Skeletal muscle tissue (tissue), 3 donors: ENCODE measurements at regions not wholly inside any gene's neighbourhood (a gene's known extent, or its start where the extent isn't known, plus 50 kb on each side); places are given as distances from the start of the nearest gene placed in this dataset.

Experiments used
- H3K27ac ChIP-seq: one replicate; pipeline ENCODE4 v1.7.0; 2013; ENCODE audit warnings: mild to moderate bottlenecking, low read depth, low read length, inconsistent platforms
- H3K27me3 ChIP-seq, 3 donors: one replicate each; pipeline ENCODE4 v1.7.0; 2013; ENCODE audit warnings: low read length in 3 of 3; ENCODE audit not compliant: control insufficient read depth in 3 of 3, insufficient read depth in 3 of 3
- H3K36me3 ChIP-seq, 3 donors: one replicate each; pipeline ENCODE4 v1.7.0; 2013; ENCODE audit warnings: low read length in 3 of 3; ENCODE audit not compliant: control insufficient read depth in 3 of 3, insufficient read depth in 3 of 3
- H3K4me1 ChIP-seq, 3 donors: one replicate each; pipeline ENCODE4 v1.7.0; 2013; ENCODE audit warnings: low read length in 3 of 3, mild to moderate bottlenecking in 3 of 3; ENCODE audit not compliant: control insufficient read depth in 3 of 3, insufficient read depth in 3 of 3
- H3K4me3 ChIP-seq, 3 donors: one replicate each; pipeline ENCODE4 v1.7.0; 2013; ENCODE audit warnings: low read length in 3 of 3
- H3K9ac ChIP-seq, 3 donors: one replicate each; pipeline ENCODE4 v1.7.0; 2013; ENCODE audit warnings: low read length in 3 of 3, mild to moderate bottlenecking in 3 of 3, moderate library complexity in 2 of 3, low read depth in 1 of 3
- H3K9me3 ChIP-seq, 3 donors: one replicate each; pipeline ENCODE4 v1.7.0; 2013; ENCODE audit warnings: low read length in 3 of 3; ENCODE audit not compliant: control insufficient read depth in 3 of 3
- donor health status: Osteomylitis.

DNA sequence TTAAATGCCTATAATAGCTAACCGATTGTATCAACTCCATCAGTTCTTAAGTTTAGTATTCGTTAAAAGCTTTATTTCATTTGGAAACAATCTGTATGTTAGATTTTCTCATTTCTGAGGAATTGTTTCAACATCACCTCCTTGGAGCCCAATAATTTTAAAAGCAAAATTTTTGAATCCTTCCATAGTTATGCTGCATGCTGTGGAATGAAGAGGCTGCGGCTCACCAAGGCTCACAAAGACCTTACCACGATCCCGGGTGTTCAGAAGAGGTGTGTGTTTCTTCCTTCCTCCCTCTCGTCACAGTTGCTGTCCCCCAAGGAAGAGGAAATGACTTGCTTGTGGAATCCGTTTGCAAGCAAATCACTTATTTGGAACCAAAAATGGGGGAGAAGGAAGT lies 143.8 kb downstream of the FGF1 start:
- Histone ChIP-seq H3K27me3 (peaks cover 0 to 3% (median 0%) of the 10 kb centered on the region in 3 donors), H3K36me3 (no peaks in the 10 kb centered on the region), H3K27ac (no peak overlapping the region), H3K4me1 (peaks cover 0 to 12% (median 4%) of the 10 kb centered on the region in 3 donors), H3K9me3 (no peaks in the 10 kb centered on the region), H3K4me3 (no peak overlapping the region), H3K9ac (no peak overlapping the region)

DNA sequence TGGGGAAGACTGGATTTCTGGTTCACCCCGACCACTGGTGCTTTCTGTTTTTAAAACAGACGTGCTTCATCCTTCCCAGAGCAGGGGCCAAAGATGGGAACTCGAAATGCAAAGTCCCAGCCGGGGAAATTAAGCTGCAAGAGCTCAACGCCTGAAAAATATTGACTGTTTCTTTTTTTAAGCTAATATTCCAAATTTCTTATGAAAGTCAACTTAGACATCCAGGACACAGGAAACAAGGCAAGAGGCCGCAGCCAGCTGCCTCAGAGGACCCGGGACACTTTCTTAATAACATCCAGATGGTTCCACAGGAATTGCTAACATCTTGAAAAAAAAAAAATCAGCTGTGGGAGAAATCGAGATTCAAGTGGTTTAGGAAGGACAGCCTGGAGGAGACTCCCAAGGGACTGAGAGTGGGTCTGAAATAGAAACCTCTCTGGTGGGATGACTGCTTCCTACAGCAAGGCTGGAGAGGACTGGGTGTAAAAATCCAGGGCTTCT lies 144.9 kb downstream of the FGF1 start:
- no peak overlapping the region for H3K9ac ChIP-seq
- no peaks in the 10 kb centered on the region for H3K9me3 ChIP-seq
- H3K4me1 ChIP-seq, result peaks cover 0 to 12% (median 4%) of the 10 kb centered on the region in 3 donors
- no peaks in the 10 kb centered on the region for H3K36me3 ChIP-seq
- peak overlapping the region; percentile 64 for H3K27ac ChIP-seq
- H3K4me3 ChIP-seq, result no peak overlapping the region
- peaks cover 0 to 3% (median 0%) of the 10 kb centered on the region in 3 donors for H3K27me3 ChIP-seq

DNA sequence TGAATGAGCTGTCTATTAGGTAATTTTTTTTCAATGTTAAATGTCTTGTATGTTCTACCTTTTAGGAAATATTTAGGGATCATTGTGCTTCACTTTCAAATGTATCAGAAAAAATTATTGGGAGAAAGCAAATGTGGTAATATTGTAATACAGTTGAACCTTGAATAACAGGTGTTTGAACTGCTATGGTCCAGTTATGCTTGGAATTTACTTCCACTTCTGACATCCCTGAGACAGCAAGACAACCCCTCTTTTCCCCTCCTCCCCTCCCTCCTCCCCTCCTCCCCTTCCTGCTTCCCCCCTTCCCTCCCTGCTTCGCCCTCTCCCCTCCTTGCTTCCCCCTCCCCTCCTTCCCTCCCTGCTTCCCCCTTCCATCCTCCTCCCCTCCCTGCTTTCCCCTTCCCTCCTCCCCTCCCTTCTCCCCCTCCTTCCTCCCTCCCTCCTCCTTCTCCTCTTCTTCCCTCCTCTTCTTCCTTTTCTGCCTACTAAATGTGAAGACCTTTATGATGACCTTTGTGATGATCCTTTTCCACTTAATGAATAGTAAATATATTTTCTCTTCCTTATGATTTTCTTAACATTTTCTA lies 146.6 kb downstream of the FGF1 start:
- Histone ChIP-seq H3K27me3 (peaks cover 0 to 1% (median 0%) of the 10 kb centered on the region in 3 donors), H3K4me3 (no peak overlapping the region), H3K27ac (no peak overlapping the region), H3K9me3 (peaks cover 0 to 4% (median 0%) of the 10 kb centered on the region in 3 donors), H3K9ac (no peak overlapping the region), H3K36me3 (no peaks in the 10 kb centered on the region), H3K4me1 (peaks cover 0 to 12% (median 4%) of the 10 kb centered on the region in 3 donors)

DNA sequence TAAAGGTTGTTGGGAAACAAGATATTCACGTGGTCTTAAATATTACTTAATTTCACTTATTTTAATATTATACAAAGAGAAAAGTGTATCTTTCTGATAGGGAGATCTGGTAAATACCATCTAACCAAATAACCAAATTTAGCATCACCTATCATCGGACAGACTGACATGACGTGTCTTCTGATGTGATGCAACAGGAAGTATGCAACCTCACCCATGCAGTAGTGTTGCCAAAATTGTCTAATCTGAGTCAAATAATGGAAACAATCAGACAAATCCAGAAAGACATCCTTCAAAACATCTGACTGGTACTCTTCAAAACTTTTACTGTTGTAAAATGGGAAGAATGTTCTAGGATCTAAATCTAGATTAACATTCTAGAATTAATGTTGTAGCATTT lies 148.0 kb downstream of the FGF1 start:
- Histone ChIP-seq H3K4me3 (no peak overlapping the region), H3K27me3 (no peaks in the 10 kb centered on the region), H3K9me3 (peaks cover 0 to 4% (median 0%) of the 10 kb centered on the region in 3 donors), H3K27ac (no peak overlapping the region), H3K9ac (no peak overlapping the region), H3K4me1 (peaks cover 0 to 10% (median 4%) of the 10 kb centered on the region in 3 donors), H3K36me3 (no peaks in the 10 kb centered on the region)

DNA sequence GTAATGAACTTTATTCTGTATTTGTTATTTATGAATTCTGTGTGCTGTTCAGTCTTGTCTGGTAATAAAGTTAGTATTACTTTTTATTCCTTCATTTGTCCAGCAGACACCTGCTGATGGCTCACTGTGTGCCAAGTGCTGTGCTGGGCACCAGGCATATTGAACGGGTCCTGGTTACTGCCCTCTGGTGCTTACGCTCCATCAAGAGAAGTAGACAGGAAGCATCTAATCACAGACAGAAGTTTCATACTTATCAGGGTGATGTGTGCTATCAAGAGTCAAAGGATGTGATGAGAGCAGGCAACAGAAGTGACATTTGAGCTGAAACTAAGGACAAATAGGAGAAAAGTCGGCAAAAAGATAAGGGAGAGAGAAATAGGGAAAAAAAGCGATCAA lies 153.1 kb downstream of the FGF1 start:
- Histone ChIP-seq H3K4me1 (no peaks in the 10 kb centered on the region), H3K9me3 (peaks cover 0 to 4% (median 0%) of the 10 kb centered on the region in 3 donors), H3K27ac (peak overlapping the region; percentile 54), H3K27me3 (no peaks in the 10 kb centered on the region), H3K36me3 (no peaks in the 10 kb centered on the region), H3K4me3 (no peak overlapping the region), H3K9ac (no peak overlapping the region)

DNA sequence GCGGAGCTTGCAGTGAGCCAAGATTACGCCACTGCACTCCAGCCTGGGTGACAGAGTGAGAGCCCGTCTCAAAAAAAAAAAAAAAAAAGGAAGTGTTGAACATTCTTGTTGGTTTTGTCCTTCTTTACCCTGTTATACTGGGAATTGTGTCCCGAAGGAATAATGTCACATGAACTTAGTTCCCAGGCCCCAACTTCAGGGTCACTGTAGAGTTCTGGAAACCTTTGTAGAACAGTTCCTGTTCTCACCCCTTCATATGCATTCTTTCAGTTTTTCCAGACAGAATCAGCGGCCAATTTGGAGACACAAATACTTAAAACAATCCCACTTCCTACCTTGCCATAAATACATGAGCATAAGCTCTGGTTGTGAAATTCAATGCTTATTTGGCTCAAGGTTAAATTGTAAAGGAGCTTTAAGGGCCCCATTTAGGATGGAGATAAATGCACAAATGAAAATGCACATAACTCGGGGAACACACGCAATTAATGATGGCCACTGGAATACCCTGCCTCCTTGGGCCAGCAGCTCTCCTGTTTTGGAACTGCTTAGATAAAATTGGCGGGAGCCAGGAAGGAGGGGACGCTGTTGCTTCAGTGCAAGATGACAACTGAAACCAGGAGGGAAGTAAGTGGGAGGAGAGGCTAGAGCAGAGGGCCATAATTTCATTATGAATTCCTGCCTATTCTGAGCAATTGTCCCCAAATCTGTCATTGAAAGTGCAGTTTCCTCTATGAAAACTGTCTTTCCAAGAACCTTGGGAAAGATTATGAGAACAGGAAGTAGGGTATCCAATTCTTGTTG lies 153.7 kb downstream of the FGF1 start:
- H3K36me3 ChIP-seq, result no peaks in the 10 kb centered on the region
- peaks cover 0 to 4% (median 0%) of the 10 kb centered on the region in 3 donors for H3K9me3 ChIP-seq
- H3K9ac ChIP-seq, result no peak overlapping the region
- no peak overlapping the region for H3K4me3 ChIP-seq
- no peaks in the 10 kb centered on the region for H3K4me1 ChIP-seq
- H3K27ac ChIP-seq, result peak overlapping the region; percentile 54
- no peaks in the 10 kb centered on the region for H3K27me3 ChIP-seq

DNA sequence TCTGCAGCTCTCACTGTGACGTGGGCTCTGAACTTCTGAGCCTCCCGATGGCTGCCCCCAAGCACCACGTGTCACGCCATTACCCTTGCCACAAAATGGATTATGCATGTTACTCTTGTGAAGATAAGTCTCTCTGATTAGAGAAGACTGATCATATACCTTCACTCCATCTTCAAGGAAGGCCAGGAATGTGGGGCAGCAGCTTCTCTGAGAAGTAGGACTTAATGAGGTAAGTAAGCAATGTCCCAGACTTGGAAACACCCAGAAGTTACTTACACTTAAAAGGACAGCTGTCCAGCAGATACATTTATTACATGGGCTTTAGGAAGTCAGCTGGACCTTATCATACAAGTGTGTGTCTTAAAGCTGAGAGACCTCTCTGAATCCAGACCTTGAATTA lies 155.0 kb downstream of the FGF1 start:
- no peaks in the 10 kb centered on the region for H3K4me1 ChIP-seq
- H3K27ac ChIP-seq, result no peak overlapping the region
- no peak overlapping the region for H3K4me3 ChIP-seq
- H3K9ac ChIP-seq, result no peak overlapping the region
- peaks cover 0 to 4% (median 0%) of the 10 kb centered on the region in 3 donors for H3K9me3 ChIP-seq
- no peaks in the 10 kb centered on the region for H3K36me3 ChIP-seq
- H3K27me3 ChIP-seq, result no peaks in the 10 kb centered on the region

DNA sequence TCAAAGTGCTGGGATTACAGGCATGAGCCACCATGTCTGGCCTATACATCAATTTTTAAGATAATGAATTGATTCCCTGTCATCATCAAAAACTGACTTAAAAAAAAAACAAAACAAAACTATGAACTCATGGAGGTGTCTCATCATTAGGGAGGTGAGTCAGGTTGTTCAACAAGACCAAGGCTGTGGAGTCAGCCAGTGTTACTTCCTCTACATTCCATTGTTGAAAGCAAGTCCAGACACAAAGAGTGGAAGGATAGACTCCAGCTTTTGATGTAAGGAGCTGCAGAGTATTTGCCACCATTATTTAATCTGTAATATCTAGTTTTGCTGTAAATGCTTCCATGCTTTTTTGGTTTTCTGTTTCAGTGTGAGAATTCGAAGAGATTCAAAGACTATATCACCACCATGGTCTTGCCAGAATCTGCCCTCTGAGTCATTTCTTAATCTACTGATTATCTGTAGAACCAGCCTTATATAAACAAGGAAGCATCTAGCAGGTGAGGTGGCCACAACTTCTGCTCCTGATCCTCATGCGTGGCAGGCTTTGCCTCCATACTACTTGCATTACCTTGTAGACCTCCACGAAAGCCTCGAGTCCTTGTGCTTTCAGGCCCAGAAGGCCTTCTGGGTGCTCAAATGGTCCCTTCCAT lies 156.1 kb downstream of the FGF1 start:
- H3K4me3 ChIP-seq, result no peak overlapping the region

DNA sequence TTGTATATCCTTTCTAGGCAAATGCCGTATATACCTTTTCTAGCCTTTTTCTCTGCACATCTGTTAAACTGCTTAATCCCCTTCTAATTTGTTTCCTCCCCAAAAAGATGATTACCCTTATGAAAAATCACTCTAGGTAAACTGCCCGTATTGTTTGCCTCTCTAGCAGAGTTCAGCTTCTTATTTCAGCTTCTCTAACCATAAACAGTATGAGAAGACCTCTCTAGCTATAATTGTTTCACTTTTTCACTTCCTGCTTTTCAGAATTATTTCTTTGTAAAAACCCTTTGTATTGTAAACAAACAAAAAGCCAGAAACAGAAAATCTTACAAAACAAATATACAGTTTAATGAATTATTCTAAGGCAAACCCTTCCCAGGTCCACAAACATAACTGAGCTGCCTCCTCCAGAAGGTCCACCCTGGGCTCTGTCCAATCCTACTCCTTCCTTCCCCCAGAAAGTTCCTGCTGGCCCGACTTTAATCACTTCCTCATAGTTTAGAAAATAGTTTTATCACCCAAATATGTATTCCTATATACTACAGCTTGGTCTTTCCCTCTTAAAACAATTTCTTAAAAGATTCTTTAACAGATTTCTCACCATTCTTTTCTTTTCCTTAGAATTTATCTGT lies 158.1 kb downstream of the FGF1 start:
- Histone ChIP-seq H3K27ac (no peak overlapping the region), H3K36me3 (no peaks in the 10 kb centered on the region), H3K4me1 (no peaks in the 10 kb centered on the region), H3K9ac (no peak overlapping the region), H3K9me3 (no peaks in the 10 kb centered on the region), H3K4me3 (no peak overlapping the region), H3K27me3 (no peaks in the 10 kb centered on the region)

More for the DNA sequence above, 156.1 kb downstream of the FGF1 start:
- no peaks in the 10 kb centered on the region for H3K27me3 ChIP-seq
- no peaks in the 10 kb centered on the region for H3K36me3 ChIP-seq
- H3K27ac ChIP-seq, result no peak overlapping the region
- no peaks in the 10 kb centered on the region for H3K4me1 ChIP-seq
- no peak overlapping the region for H3K9ac ChIP-seq
- H3K9me3 ChIP-seq, result peaks cover 0 to 4% (median 0%) of the 10 kb centered on the region in 3 donors
